GM12864 (cell line): ENCODE measurements at regions not wholly inside any gene's neighbourhood (a gene's known extent, or its start where the extent isn't known, plus 50 kb on each side); places are given as distances from the start of the nearest gene placed in this dataset.

Experiments used
- DNase-seq: peaks from one replicate; pipeline ENCODE4 v3.0.0-alpha.2; 2011; ENCODE audit warnings: low read depth
- H3K4me3 ChIP-seq: 2 replicates; pipeline ENCODE4 v1.5.1; 2011; ENCODE audit warnings: mild to moderate bottlenecking, low read depth, low read length, control low read depth
- CTCF ChIP-seq: IDR thresholded peaks from 2 replicates; pipeline ENCODE4 v1.5.1; 2011; ENCODE audit warnings: low read depth, mild to moderate bottlenecking, moderate library complexity, low read length, control low read depth, inconsistent platforms; ENCODE audit errors: missing control alignments

DNA sequence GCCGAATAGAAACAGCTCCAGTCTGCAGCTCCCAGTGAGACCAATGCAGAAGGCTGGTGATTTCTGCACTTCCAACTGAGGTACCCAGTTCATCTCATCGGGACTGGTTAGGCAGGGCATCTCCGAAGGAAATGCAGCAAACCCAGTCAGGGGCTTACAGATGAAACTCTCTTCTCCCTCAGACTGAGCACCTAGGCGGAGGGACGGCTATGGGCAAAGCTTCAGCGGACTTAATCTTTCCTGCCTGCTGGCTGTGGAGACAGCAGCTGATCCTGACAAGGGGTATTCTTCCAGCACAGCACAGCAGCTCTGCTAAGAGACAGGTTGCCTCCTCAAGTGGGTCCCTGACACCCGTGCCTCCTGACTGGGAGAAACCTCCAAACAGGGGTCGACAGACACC lies 330.9 kb downstream of the DNAH5 start:
- no peak overlapping the region for H3K4me3 ChIP-seq
- TF ChIP-seq CTCF, result no peak

DNA sequence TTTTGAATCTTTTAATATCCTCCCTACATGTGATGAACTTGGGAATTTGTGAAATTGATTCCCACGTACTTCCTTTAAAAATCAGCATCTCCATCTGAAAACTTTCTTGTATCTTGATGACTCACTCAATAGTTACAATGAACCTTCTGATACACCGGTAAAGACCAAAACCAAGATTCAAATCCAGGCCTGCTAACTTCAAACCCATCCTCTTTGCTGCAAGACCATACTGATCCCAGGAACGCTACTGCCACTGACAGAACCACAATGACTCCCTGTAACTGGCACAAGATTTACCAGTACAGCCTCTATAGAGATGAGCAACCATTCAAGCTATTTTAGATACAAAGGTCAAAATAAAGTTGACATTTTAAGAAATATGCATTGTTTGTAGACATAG lies 332.9 kb downstream of the DNAH5 start:
- DNase-seq, result no peak
- TF ChIP-seq CTCF, result no peak
- no peak overlapping the region for H3K4me3 ChIP-seq

More for the DNA sequence above, 330.9 kb downstream of the DNAH5 start:
- no peak for DNase-seq

DNA sequence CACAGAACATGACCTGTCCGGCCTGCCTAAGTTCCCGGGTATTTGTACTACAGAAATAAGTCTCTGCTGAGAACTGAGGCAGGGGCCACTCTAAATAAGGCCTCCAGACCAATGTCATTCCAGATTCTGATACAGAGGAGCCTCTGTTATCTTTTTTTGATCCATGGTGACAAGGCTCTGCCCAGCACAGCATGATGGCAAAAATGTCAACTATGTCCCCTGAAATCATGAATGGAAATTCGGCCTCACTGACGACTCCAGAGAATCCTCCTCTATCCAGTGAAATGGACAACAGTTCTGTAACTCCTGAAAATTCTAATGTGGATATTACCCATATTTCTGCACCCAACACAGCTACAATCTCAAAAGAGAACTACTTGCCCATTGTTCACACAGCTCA lies 335.0 kb downstream of the DNAH5 start:
- TF ChIP-seq CTCF, result no peak
- no peak for DNase-seq
- H3K4me3 ChIP-seq, result no peak overlapping the region

DNA sequence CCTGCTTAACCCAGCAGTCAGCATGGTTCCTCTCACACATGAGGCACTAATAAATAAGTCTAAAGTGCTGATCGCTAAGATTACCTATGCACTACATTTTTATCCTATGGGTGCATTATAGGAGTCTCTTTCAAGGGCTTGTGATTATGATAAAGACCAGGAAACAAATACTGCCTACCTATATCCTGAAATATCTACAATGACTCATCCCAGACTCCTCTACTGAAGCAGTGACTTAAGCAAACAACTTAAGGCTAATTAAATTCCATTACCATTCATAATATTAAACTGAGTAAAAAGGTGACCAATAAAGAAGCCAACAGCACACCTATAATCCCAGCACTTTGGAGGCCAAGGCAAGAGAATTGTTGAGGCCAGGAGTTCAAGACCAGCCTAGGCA lies 338.4 kb downstream of the DNAH5 start:
- no peak for TF ChIP-seq CTCF
- DNase-seq, result no peak
- H3K4me3 ChIP-seq, result no peak overlapping the region

- H3K4me3 ChIP-seq, result no peak overlapping the region
- DNase-seq, result no peak
- TF ChIP-seq CTCF, result no peak
These were observed 343.4 kb downstream of the DNAH5 start for GRCh38 chr5:13601112-13601511.

- DNase-seq, result no peak
- TF ChIP-seq CTCF, result no peak
- no peak overlapping the region for H3K4me3 ChIP-seq
These were observed 348.5 kb downstream of the DNAH5 start for GRCh38 chr5:13595978-13596377.

GRCh38 chr5:13591621-13592020 lies 352.9 kb downstream of the DNAH5 start:
- no peak for TF ChIP-seq CTCF
- H3K4me3 ChIP-seq, result no peak overlapping the region
- no peak for DNase-seq
